Duodenal mucosa (tissue), 2 donors: ENCODE measurements at regions not wholly inside any gene's neighbourhood (a gene's known extent, or its start where the extent isn't known, plus 50 kb on each side); places are given as distances from the start of the nearest gene placed in this dataset.

Source experiments
- H3K27ac ChIP-seq: one replicate; pipeline ENCODE4 v1.7.0; 2013; ENCODE audit warnings: low read depth, low read length
- H3K27me3 ChIP-seq, 2 donors: one replicate each; pipeline ENCODE4 v1.7.0; 2013; ENCODE audit warnings: low read length in 2 of 2, control low read depth in 1 of 2; ENCODE audit not compliant: insufficient read depth in 2 of 2, control insufficient read depth in 1 of 2
- H3K36me3 ChIP-seq, 2 donors: one replicate each; pipeline ENCODE4 v1.7.0; 2013; ENCODE audit warnings: low read length in 2 of 2, control low read depth in 1 of 2; ENCODE audit not compliant: insufficient read depth in 2 of 2, control insufficient read depth in 1 of 2
- H3K4me1 ChIP-seq, 2 donors: one replicate each; pipeline ENCODE4 v1.7.0; 2013; ENCODE audit warnings: low read length in 2 of 2, control low read depth in 1 of 2; ENCODE audit not compliant: insufficient read depth in 2 of 2, control insufficient read depth in 1 of 2
- H3K4me3 ChIP-seq, 2 donors: one replicate each; pipeline ENCODE4 v1.7.0; 2013; ENCODE audit warnings: low read length in 2 of 2, low read depth in 1 of 2
- H3K9ac ChIP-seq, 2 donors: one replicate each; pipeline ENCODE4 v1.7.0; 2013; ENCODE audit warnings: low read length in 2 of 2, low read depth in 1 of 2
- H3K9me3 ChIP-seq, 2 donors: one replicate each; pipeline ENCODE4 v1.7.0; 2013; ENCODE audit warnings: low read length in 2 of 2, control low read depth in 1 of 2; ENCODE audit not compliant: control insufficient read depth in 1 of 2

- Histone ChIP-seq H3K9me3 (no peaks in the 10 kb centered on the region), H3K9ac (no peak overlapping the region), H3K27me3 (no peaks in the 10 kb centered on the region), H3K4me3 (no peak overlapping the region), H3K4me1 (no peaks in the 10 kb centered on the region), H3K27ac (no peak overlapping the region), H3K36me3 (no peaks in the 10 kb centered on the region)
Measured at GRCh38 chr16:17668386-17668785, 197.6 kb upstream of the XYLT1 start.

GRCh38 chr16:17666293-17666692, 195.5 kb upstream of the XYLT1 start:
- Histone ChIP-seq H3K4me1 (no peaks in the 10 kb centered on the region), H3K27ac (no peak overlapping the region), H3K9me3 (no peaks in the 10 kb centered on the region), H3K9ac (no peak overlapping the region), H3K27me3 (no peaks in the 10 kb centered on the region), H3K4me3 (no peak overlapping the region), H3K36me3 (no peaks in the 10 kb centered on the region)

GRCh38 chr16:17658881-17659280, 188.1 kb upstream of the XYLT1 start:
- Histone ChIP-seq H3K4me3 (no peak overlapping the region), H3K27me3 (no peaks in the 10 kb centered on the region), H3K9me3 (no peaks in the 10 kb centered on the region), H3K9ac (no peak overlapping the region), H3K36me3 (no peaks in the 10 kb centered on the region), H3K4me1 (no peaks in the 10 kb centered on the region), H3K27ac (no peak overlapping the region)

GRCh38 chr16:17657045-17657444, 186.3 kb upstream of the XYLT1 start:
- no peak overlapping the region for H3K9ac ChIP-seq
- no peaks in the 10 kb centered on the region for H3K36me3 ChIP-seq
- no peak overlapping the region for H3K4me3 ChIP-seq
- no peaks in the 10 kb centered on the region for H3K27me3 ChIP-seq
- no peaks in the 10 kb centered on the region for H3K4me1 ChIP-seq
- H3K27ac ChIP-seq: no peak overlapping the region
- H3K9me3 ChIP-seq: no peaks in the 10 kb centered on the region

GRCh38 chr16:17654571-17654970, 183.8 kb upstream of the XYLT1 start:
- Histone ChIP-seq H3K9ac (no peak overlapping the region), H3K27me3 (no peaks in the 10 kb centered on the region), H3K9me3 (no peaks in the 10 kb centered on the region), H3K4me1 (no peaks in the 10 kb centered on the region), H3K36me3 (no peaks in the 10 kb centered on the region), H3K27ac (no peak overlapping the region), H3K4me3 (no peak overlapping the region)

GRCh38 chr16:17654142-17654541, 183.4 kb upstream of the XYLT1 start:
- Histone ChIP-seq H3K27ac (no peak overlapping the region), H3K4me1 (no peaks in the 10 kb centered on the region), H3K27me3 (no peaks in the 10 kb centered on the region), H3K36me3 (no peaks in the 10 kb centered on the region), H3K4me3 (no peak overlapping the region), H3K9ac (no peak overlapping the region), H3K9me3 (no peaks in the 10 kb centered on the region)

- no peak overlapping the region for H3K27ac ChIP-seq
- no peaks in the 10 kb centered on the region for H3K27me3 ChIP-seq
- H3K36me3 ChIP-seq: no peaks in the 10 kb centered on the region
- H3K4me1 ChIP-seq: no peaks in the 10 kb centered on the region
- no peaks in the 10 kb centered on the region for H3K9me3 ChIP-seq
- H3K4me3 ChIP-seq: no peak overlapping the region
- H3K9ac ChIP-seq: no peak overlapping the region
Measured at GRCh38 chr16:17647879-17648872, 177.4 kb upstream of the XYLT1 start.

GRCh38 chr16:17643935-17644334, 173.2 kb upstream of the XYLT1 start:
- Histone ChIP-seq H3K4me3 (no peak overlapping the region), H3K36me3 (no peaks in the 10 kb centered on the region), H3K9me3 (no peaks in the 10 kb centered on the region), H3K4me1 (no peaks in the 10 kb centered on the region), H3K27me3 (no peaks in the 10 kb centered on the region), H3K9ac (no peak overlapping the region), H3K27ac (no peak overlapping the region)

GRCh38 chr16:17641990-17642389, 171.2 kb upstream of the XYLT1 start:
- no peaks in the 10 kb centered on the region for H3K27me3 ChIP-seq
- no peaks in the 10 kb centered on the region for H3K9me3 ChIP-seq
- H3K9ac ChIP-seq: no peak overlapping the region
- H3K27ac ChIP-seq: no peak overlapping the region
- H3K4me3 ChIP-seq: no peak overlapping the region
- no peaks in the 10 kb centered on the region for H3K4me1 ChIP-seq
- no peaks in the 10 kb centered on the region for H3K36me3 ChIP-seq

- Histone ChIP-seq H3K27ac (no peak overlapping the region), H3K36me3 (no peaks in the 10 kb centered on the region), H3K9ac (no peak overlapping the region), H3K4me1 (no peaks in the 10 kb centered on the region), H3K27me3 (no peaks in the 10 kb centered on the region), H3K4me3 (no peak overlapping the region), H3K9me3 (no peaks in the 10 kb centered on the region)
Measured at GRCh38 chr16:17638134-17638533, 167.4 kb upstream of the XYLT1 start.
